Neural progenitor cell (in vitro differentiated cells): ENCODE measurements at regions not wholly inside any gene's neighbourhood (a gene's known extent, or its start where the extent isn't known, plus 50 kb on each side); places are given as distances from the start of the nearest gene placed in this dataset.

Source experiments
- CTCF ChIP-seq: fragments of 200-600 bp; sonication (generic); IDR thresholded peaks from 2 replicates; pipeline ENCODE4 v1.5.1; 2017; ENCODE audit warnings: antibody characterized with exemption, mild to moderate bottlenecking
- EZH2phosphoT487 ChIP-seq: fragments of 200-600 bp; sonication (generic); IDR thresholded peaks from 2 replicates; pipeline ENCODE4 v1.6.1; 2017; ENCODE audit warnings: antibody characterized with exemption

- no peak for TF ChIP-seq CTCF
- TF ChIP-seq EZH2phosphoT487 = no peak
Measured at GRCh38 chr2:15870565-15870964, 69.8 kb upstream of the MYCN start.
